ENCODE measurements at regions not wholly inside any gene's neighbourhood (a gene's known extent, or its start where the extent isn't known, plus 50 kb on each side); places are given as distances from the start of the nearest gene placed in this dataset.

- no peak for TF ChIP-seq POLR2A (IDR thresholded peaks at IDR 0.05; ENCODE audit: low read length)
- TF ChIP-seq GATA1 (IDR thresholded peaks at IDR 0.05; ENCODE audit: low read depth, low read length): no peak
These were observed 221.5 kb upstream of the SLC35G4 start for GRCh38 chr18:11387880-11388279.
